ENCODE measurements at regions not wholly inside any gene's neighbourhood (a gene's known extent, or its start where the extent isn't known, plus 50 kb on each side); places are given as distances from the start of the nearest gene placed in this dataset.

- 89 to 99% (median 91%) methylated on average over 5 of the region's 5 CpGs for WGBS, 5 donors
- intact Hi-C loops (cut with DNase I; ENCODE audit: low total_unique reads) = no loop called here
- no peak for DNase-seq
- Histone ChIP-seq H3K9me3 (no peaks in the 10 kb centered on the region), H3K27ac (no peak overlapping the region), H3K4me3 (no peak overlapping the region), H3K36me3 (no peaks in the 10 kb centered on the region), H3K4me1 (peaks cover 0 to 6% (median 0%) of the 10 kb centered on the region in 4 donors), H3K27me3 (no peaks in the 10 kb centered on the region)
- no peak for TF ChIP-seq POLR2AphosphoS5 (IDR thresholded peaks at IDR 0.05)
- no peak for TF ChIP-seq EP300 (IDR thresholded peaks at IDR 0.05)
- TF ChIP-seq CTCF (IDR thresholded peaks at IDR 0.05) = no peak
- no peak for TF ChIP-seq POLR2A (IDR thresholded peaks at IDR 0.05)
These were observed 374.1 kb upstream of the NRP1 start for GRCh38 chr10:33708561-33708960.

GRCh38 chr10:33706746-33707145 is 372.3 kb upstream of the NRP1 start:
- Histone ChIP-seq H3K9me3 (no peaks in the 10 kb centered on the region), H3K27me3 (no peaks in the 10 kb centered on the region), H3K4me3 (no peak overlapping the region), H3K36me3 (no peaks in the 10 kb centered on the region), H3K4me1 (peaks cover 0 to 6% (median 0%) of the 10 kb centered on the region in 4 donors), H3K27ac (no peak overlapping the region)
- DNase-seq = no peak
- TF ChIP-seq EP300 (IDR thresholded peaks at IDR 0.05) (no peak), POLR2AphosphoS5 (IDR thresholded peaks at IDR 0.05) (no peak), POLR2A (IDR thresholded peaks at IDR 0.05) (no peak), CTCF (IDR thresholded peaks at IDR 0.05) (no peak)
- WGBS, 5 donors = 65 to 70% (median 69%) methylated on average over 1 of the region's 1 CpG
- intact Hi-C loops (cut with DNase I; ENCODE audit: low total_unique reads) = no loop called here

- H3K9me3 ChIP-seq = no peaks in the 10 kb centered on the region
- H3K4me3 ChIP-seq = no peak overlapping the region
- intact Hi-C loops (cut with DNase I; ENCODE audit: low total_unique reads) = no loop called here
- no peaks in the 10 kb centered on the region for H3K36me3 ChIP-seq
- no peaks in the 10 kb centered on the region for H3K27me3 ChIP-seq
- H3K27ac ChIP-seq = no peak overlapping the region
- no peak for DNase-seq
- no peak for TF ChIP-seq POLR2AphosphoS5 (IDR thresholded peaks at IDR 0.05)
- no peak for TF ChIP-seq EP300 (IDR thresholded peaks at IDR 0.05)
- TF ChIP-seq CTCF (IDR thresholded peaks at IDR 0.05) = no peak
- TF ChIP-seq POLR2A (IDR thresholded peaks at IDR 0.05) = no peak
- peaks cover 0 to 6% (median 0%) of the 10 kb centered on the region in 4 donors for H3K4me1 ChIP-seq
- WGBS, 5 donors = 76 to 85% (median 81%) methylated on average over 3 of the region's 3 CpGs
These were observed 371.7 kb upstream of the NRP1 start for GRCh38 chr10:33706191-33706590.

GRCh38 chr10:33704214-33704830 is 369.9 kb upstream of the NRP1 start:
- Histone ChIP-seq H3K36me3 (no peaks in the 10 kb centered on the region), H3K9me3 (no peaks in the 10 kb centered on the region), H3K27ac (no peak overlapping the region), H3K27me3 (no peaks in the 10 kb centered on the region), H3K4me3 (no peak overlapping the region), H3K4me1 (peaks cover 0 to 6% (median 0%) of the 10 kb centered on the region in 4 donors)
- no peak for DNase-seq
- intact Hi-C loops (cut with DNase I; ENCODE audit: low total_unique reads) = no loop called here
- WGBS, 5 donors = 81 to 92% (median 84%) methylated on average over 4 of the region's 4 CpGs
- no peak for TF ChIP-seq CTCF (IDR thresholded peaks at IDR 0.05)
- no peak for TF ChIP-seq EP300 (IDR thresholded peaks at IDR 0.05)
- TF ChIP-seq POLR2A (IDR thresholded peaks at IDR 0.05) = no peak
- TF ChIP-seq POLR2AphosphoS5 (IDR thresholded peaks at IDR 0.05) = no peak

All from stomach (tissue), 8 donors.